SU-DHL-6 (cell line): ENCODE measurements at regions not wholly inside any gene's neighbourhood (a gene's known extent, or its start where the extent isn't known, plus 50 kb on each side); places are given as distances from the start of the nearest gene placed in this dataset.

ENCODE experiments used
- EZH2phosphoT487 ChIP-seq: fragments of 200-600 bp; sonication (generic), shearing (Covaris generic); conservative IDR thresholded peaks from 2 replicates; pipeline ENCODE4 v1.6.1; 2018; ENCODE audit warnings: mild to moderate bottlenecking, antibody characterized with exemption, low read length, moderate library complexity, mixed read lengths
- TF ChIP-seq, protein P1 (sequence below): fragments of 200-600 bp; sonication (generic); IDR thresholded peaks from one replicate; pipeline ENCODE4 v1.5.1; 2017; ENCODE audit warnings: antibody characterized with exemption, mild to moderate bottlenecking, low read length, moderate library complexity; ENCODE audit not compliant: insufficient read depth, poor library complexity, severe bottlenecking

DNA sequence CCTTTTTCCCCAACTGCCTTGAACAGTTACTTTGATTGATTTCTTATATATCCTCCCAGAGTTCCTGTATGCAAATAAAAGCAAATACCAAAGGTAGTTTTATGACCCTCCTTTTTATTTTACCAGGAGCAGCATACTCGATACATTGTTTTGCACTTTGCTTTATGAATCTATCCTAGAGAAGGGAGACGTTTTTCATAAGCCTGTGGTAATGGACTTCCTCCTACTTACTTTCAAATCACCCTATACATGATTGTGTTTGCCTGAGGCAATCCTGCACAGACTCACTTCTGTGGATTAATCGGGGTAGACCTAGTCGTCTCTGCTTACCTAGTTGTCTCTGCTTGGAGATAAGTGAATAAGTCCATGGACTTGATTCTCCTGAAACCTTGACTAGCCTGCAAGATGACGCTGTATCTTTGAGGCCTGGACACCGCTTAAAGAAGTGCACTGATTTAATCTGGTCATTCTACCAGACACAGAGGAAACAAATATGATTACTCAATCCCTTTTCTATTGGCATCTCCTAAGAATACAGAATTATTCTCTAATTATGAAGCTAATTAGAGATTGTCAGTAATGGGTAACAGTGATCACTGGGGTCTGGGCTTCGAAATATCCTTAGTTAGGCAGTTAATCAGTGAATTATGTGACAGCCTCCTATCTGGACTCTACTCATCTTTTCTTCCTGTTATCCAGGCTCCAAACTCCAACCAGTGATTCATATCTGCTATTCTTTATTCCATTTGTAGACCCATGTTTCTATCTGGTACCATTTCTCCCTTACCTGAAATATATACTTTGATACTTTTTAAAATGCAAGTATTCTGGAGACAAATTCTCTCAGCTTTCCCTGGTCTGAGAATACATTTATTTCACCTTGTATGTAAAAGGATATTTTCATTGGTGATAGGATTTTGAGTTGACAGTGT, 447.4 kb upstream of the TRIB2 start:
- TF ChIP-seq, protein P1, sequence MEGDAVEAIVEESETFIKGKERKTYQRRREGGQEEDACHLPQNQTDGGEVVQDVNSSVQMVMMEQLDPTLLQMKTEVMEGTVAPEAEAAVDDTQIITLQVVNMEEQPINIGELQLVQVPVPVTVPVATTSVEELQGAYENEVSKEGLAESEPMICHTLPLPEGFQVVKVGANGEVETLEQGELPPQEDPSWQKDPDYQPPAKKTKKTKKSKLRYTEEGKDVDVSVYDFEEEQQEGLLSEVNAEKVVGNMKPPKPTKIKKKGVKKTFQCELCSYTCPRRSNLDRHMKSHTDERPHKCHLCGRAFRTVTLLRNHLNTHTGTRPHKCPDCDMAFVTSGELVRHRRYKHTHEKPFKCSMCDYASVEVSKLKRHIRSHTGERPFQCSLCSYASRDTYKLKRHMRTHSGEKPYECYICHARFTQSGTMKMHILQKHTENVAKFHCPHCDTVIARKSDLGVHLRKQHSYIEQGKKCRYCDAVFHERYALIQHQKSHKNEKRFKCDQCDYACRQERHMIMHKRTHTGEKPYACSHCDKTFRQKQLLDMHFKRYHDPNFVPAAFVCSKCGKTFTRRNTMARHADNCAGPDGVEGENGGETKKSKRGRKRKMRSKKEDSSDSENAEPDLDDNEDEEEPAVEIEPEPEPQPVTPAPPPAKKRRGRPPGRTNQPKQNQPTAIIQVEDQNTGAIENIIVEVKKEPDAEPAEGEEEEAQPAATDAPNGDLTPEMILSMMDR = no peak
- TF ChIP-seq EZH2phosphoT487 = no peak
